ENCODE measurements at regions not wholly inside any gene's neighbourhood (a gene's known extent, or its start where the extent isn't known, plus 50 kb on each side); places are given as distances from the start of the nearest gene placed in this dataset.

GRCh38 chr4:155564086-155564485 lies 102.6 kb upstream of the GUCY1A1 start:
- no peak for DNase-seq (ENCODE audit: low read depth)

- DNase-seq (ENCODE audit: low read depth): no peak
Measured at GRCh38 chr4:155559915-155560314, 106.7 kb upstream of the GUCY1A1 start.

DNA sequence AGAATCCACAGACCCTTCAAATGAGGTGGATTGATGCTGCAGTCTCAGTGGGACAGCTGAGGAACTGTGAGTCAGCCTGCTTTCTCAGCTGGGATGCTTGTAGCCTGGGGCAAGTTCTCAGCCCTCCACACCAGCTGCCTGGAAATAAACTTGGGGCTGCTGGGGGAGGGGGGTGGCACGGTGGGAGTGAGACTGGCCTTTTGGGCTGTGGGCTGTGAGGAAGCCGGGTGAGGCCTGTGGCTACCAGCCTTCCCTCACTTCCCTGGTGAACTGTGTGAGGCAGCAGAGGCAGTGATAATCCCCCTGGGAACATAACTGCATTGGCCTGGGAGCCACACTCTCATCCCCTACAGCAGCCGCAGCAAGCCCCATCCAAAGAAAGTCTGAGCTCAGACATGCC lies 114.5 kb upstream of the GUCY1A1 start:
- DNase-seq (ENCODE audit: low read depth): peak; percentile 96

DNA sequence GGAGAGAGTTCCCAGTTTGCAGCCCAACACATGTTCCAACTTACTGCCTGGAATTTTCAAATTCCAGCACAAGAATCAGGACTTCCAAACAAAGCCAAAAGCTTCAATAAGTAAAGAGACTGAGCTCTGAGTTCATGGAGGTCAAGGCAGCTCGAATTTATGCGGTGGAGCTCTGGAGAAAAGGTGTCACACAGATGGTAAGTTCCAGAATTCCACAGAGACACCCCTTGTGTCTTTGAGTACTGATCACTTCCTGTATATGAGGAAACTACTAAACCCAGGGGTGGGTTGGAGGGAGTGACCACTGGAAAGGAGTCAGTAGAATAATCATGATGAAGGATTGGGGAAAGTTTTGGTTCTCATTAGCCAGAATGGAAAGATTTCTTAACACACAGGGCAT lies 118.5 kb upstream of the GUCY1A1 start:
- peak; percentile 75 for DNase-seq (ENCODE audit: low read depth)

DNA sequence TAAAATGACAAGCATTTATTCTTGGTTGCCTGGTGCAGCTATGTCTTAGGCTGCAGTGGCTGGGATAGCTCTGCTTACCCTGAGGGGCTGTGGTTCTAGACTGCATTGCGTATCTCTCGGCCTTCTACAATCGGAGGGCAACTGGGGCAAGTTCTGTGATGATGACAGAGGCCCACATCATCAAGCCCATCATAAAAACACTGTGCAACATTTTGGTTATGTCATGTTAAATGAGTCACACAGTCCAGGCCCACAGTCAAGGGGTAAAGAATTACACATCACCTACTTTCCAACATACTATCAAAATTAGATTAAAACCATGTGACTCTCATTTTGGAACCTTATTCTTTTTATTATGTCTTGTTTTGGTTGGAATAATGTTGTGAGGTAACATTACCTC lies 120.2 kb upstream of the GUCY1A1 start:
- peak; percentile 54 for DNase-seq (ENCODE audit: low read depth)

- DNase-seq (ENCODE audit: low read depth): no peak
Measured at GRCh38 chr4:155545456-155545855, 121.2 kb upstream of the GUCY1A1 start.

DNA sequence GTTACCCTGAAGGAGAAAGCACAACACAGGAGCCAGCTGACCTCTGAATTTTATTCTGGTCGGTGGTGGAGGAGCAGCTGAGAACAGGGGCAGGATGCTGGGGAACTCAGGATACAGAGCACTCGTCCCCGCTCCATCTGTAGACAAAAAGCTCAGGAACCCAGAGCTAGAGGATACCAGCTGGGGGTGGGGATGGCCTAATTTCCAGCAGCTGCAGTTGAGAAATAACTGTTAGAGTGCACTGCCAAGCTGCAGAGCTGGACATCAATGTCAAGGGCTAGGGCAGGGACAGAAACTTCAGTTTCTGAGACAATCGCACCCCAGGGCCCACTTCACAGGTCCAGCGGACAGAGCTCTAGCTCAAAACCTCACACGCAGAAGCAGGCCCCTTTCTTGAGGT lies 122.1 kb upstream of the GUCY1A1 start:
- no peak for DNase-seq (ENCODE audit: low read depth)

- peak; percentile 77 for DNase-seq (ENCODE audit: low read depth)
Measured at GRCh38 chr4:155543126-155543765, 123.4 kb upstream of the GUCY1A1 start.

DNA sequence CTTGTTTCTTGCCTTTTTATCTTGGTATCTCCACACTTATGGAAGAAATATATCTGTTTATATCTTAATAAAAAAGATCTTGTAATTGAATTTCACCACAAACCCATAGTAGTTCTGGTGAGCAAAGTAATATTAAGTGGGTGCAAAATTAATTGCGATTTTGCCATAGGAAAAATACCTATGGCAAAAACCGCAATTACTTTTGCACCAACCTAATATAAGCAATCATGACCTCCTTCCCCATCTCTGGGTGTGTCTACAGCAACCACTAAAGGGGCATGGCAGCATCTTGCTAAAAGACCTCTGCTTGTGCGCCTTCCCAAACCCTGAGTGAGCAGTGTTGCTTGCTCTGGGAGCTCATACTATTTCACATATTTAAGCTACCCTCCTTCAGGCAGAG lies 124.2 kb upstream of the GUCY1A1 start:
- no peak for DNase-seq (ENCODE audit: low read depth)

DNA sequence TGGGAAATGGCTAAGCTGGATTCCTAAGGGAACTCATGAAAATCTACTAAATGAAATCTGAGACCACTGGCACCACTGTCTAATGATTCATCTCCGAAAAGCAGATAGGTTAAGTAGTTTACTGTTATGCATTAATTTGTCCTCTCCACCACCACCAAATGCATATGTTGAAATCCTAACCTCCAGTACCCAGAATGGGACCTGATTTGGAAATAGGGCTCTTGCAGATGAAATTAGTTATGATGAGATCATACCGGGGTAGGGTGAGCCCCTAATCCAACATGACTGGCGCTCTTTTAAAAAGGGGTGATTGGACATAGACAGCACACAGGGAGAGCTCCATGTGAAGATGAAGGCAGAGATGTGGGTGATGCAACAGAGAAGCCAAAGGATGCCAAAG lies 124.9 kb upstream of the GUCY1A1 start:
- peak; percentile 9 for DNase-seq (ENCODE audit: low read depth)

DNA sequence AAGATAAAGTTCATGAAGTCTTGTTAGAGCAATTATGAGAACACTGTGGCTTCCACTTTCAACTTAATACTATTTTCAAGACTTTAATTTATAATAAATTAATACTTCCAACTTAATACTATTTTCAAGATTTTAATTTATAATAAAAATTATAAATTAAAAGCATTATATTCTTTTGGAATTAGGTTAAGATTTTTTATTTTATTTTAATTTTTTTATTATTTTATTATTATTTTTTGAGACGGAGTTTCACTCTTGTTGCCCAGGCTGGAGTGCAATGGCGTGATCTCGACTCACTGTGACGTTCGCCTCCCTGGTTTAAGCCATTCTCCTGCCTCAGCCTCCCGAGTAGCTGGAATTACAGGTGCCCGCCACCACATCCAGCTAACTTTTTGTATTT lies 126.0 kb upstream of the GUCY1A1 start:
- DNase-seq (ENCODE audit: low read depth): no peak

DNA sequence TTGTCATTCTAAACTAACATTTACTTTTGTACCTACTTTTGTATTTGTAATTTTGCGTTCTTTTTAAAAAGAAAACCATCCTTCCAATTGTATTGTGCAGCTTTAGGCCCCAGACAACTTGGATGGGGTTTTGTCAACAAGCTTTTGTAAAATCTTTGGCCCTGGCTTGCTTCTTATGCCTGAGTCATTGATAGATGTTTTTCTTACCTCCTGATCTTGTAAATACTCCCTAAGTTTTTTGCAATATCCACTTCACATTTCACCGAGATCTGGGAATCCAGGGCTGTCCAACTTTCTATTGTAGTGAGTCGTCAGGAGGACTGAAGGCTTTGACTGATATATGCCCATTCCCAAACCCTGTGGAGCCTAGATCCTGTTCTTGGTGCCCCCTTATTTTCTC lies 126.9 kb upstream of the GUCY1A1 start:
- no peak for DNase-seq (ENCODE audit: low read depth)

DNA sequence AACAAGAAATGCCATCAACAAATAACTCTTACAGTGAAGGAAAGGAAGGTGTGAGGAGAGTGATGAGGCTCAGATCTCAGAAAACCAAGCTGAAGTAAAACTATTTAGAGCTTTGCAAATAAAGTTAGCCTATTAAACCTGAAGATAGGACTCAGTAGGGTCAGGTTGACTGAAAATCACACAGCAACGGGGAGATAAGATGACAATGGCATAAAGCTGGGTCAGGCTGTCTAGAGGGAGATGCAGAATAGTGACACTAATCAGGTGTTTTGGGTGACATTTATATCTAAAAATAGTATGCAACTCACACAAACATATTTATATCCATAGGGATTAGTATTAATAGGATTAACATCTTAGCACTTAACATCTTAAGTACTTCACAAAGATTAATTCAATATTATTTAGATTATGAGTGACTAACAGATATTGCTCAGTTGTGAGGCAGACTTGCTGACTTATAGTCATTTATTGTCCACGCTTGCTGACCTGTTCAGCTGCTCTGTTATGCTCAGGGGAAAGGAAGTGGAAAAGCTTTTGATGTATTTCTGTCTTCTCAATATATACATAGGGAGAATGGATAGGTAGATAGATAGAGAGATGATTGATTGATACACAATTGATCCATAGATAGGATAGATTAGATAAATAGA lies 130.7 kb upstream of the GUCY1A1 start:
- DNase-seq (ENCODE audit: low read depth): no peak

DNA sequence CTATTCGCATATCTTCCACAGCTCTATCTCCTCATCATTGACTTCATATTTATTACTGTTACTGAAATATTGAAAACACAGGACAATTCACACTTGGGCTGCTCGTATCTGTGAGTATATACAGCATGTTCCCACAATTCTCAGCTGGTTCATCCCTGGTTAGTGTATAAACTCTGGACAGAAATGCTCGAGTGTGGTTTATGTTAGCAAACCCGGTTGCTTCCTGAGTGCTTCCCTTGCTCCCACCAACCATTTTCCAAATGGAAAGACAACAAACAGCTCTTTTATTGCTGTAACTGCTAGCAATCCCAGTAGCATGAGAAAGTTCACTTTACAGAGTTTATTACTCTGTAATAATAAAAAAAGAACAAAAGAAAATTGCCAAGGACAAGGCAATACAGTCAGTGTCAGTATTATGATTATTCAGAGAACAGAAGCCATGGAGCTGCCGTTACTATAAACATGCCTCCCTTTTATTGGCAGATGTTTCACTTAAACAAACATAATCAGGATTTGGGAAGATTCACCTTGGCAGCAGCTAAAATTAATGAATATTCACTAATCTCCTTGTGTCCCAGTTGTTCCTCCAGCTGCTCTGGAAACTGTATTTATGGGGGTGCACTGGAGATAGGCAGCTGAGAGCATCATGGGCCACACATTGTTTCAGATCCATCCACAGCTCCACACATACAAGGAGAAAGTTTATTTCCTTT lies 134.1 kb upstream of the GUCY1A1 start:
- no peak for DNase-seq (ENCODE audit: low read depth)

DNA sequence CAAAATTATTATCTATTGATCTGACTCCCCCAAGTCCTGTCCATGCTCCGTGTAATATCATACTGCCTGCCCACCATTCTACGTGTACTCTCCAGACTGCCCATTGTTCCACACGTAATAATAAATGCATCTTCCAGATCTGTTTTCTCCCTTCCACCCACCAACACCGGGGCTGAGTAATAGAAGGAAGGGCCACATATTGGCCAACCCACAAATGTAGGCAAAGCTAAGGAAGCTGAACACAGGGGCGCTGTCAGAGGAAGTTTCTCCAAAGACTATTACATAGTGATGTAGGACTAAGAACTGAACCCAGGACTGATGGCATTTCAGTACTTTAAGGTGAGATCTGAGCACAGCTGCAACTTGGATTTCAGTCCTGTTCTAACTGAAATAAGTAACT lies 135.8 kb upstream of the GUCY1A1 start:
- DNase-seq (ENCODE audit: low read depth): no peak

GRCh38 chr4:155530290-155530689 lies 136.4 kb upstream of the GUCY1A1 start:
- DNase-seq (ENCODE audit: low read depth): no peak

GRCh38 chr4:155529716-155530115 lies 136.9 kb upstream of the GUCY1A1 start:
- DNase-seq (ENCODE audit: low read depth): no peak

DNA sequence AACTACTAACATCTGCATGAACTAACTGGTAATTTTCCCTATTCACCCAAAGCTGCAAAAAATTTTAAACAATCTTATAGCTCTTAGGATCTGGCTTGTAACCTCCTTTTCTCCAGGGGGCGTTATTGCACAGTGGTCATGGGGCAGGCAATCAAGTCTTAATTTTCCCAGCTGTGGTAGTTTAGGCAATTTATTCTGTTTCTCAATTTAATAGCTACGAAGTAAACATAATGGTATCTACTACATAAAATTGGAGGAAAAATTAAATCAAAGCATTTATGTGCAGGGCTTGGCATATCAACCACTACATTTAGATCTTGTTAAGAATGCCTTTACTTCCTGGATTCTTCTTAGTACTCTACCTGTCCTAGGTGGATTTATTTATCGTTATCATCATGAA lies 137.4 kb upstream of the GUCY1A1 start:
- DNase-seq (ENCODE audit: low read depth): peak; percentile 25

GRCh38 chr4:155526452-155527169 lies 140.0 kb upstream of the GUCY1A1 start:
- peak; percentile 18 for DNase-seq (ENCODE audit: low read depth)

- no peak for DNase-seq (ENCODE audit: low read depth)
Measured at GRCh38 chr4:155524926-155525455, 141.7 kb upstream of the GUCY1A1 start.

DNA sequence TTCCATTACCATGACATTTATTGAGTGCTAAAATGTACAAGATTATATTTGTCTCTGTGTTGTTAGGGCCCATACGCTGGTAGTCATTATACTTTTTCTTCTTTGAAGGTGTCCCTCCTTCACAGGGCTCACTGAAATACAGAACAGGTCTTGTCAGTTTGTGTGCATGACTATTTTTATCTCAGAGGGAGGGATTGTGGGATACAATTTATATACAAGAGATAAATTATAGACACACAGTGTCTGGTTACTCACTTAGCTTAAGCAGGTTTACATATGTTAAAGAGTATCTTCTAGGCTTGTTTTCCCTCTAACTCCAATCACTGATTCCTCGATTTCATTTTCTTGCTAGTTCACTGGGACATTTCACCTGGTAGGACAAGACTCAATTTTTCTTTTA lies 143.3 kb upstream of the GUCY1A1 start:
- no peak for DNase-seq (ENCODE audit: low read depth)

- no peak for DNase-seq (ENCODE audit: low read depth)
Measured at GRCh38 chr4:155522201-155522600, 144.4 kb upstream of the GUCY1A1 start.

Data from RPMI7951 (cell line).